Raji (cell line): ENCODE measurements at regions not wholly inside any gene's neighbourhood (a gene's known extent, or its start where the extent isn't known, plus 50 kb on each side); places are given as distances from the start of the nearest gene placed in this dataset.

Experiments
- POLR2A ChIP-seq: IDR thresholded peaks from 2 replicates; pipeline ENCODE4 v1.6.1; 2011; ENCODE audit warnings: low read depth, low read length, control low read depth; ENCODE audit not compliant: insufficient read depth

- no peak for TF ChIP-seq POLR2A
These were observed 333.2 kb upstream of the C2CD4B start for GRCh38 chr15:62498278-62498677.

GRCh38 chr15:62498712-62499111 is 333.6 kb upstream of the C2CD4B start:
- no peak for TF ChIP-seq POLR2A

- no peak for TF ChIP-seq POLR2A
These were observed 335.2 kb upstream of the C2CD4B start for GRCh38 chr15:62500325-62500724.

GRCh38 chr15:62502451-62502850 is 337.4 kb upstream of the C2CD4B start:
- TF ChIP-seq POLR2A: no peak

GRCh38 chr15:62503451-62503850 is 338.4 kb upstream of the C2CD4B start:
- no peak for TF ChIP-seq POLR2A

- no peak for TF ChIP-seq POLR2A
These were observed 340.7 kb upstream of the C2CD4B start for GRCh38 chr15:62505762-62506161.

GRCh38 chr15:62506217-62506805 is 341.2 kb upstream of the C2CD4B start:
- TF ChIP-seq POLR2A: no peak

GRCh38 chr15:62509395-62509958 is 344.4 kb upstream of the C2CD4B start:
- TF ChIP-seq POLR2A: no peak

- no peak for TF ChIP-seq POLR2A
These were observed 345.7 kb upstream of the C2CD4B start for GRCh38 chr15:62510791-62511190.

- TF ChIP-seq POLR2A: no peak
These were observed 347.8 kb upstream of the C2CD4B start for GRCh38 chr15:62512904-62513303.

GRCh38 chr15:62513893-62514292 is 348.8 kb upstream of the C2CD4B start:
- TF ChIP-seq POLR2A: no peak

- TF ChIP-seq POLR2A: no peak
These were observed 350.8 kb upstream of the C2CD4B start for GRCh38 chr15:62515696-62516395.

- TF ChIP-seq POLR2A: no peak
These were observed 352.5 kb upstream of the C2CD4B start for GRCh38 chr15:62517541-62517940.

GRCh38 chr15:62519900-62520299 is 354.8 kb upstream of the C2CD4B start:
- no peak for TF ChIP-seq POLR2A

GRCh38 chr15:62520887-62521286 is 355.8 kb upstream of the C2CD4B start:
- TF ChIP-seq POLR2A: no peak

- TF ChIP-seq POLR2A: no peak
These were observed 356.3 kb upstream of the C2CD4B start for GRCh38 chr15:62521396-62521795.
